ENCODE measurements at regions not wholly inside any gene's neighbourhood (a gene's known extent, or its start where the extent isn't known, plus 50 kb on each side); places are given as distances from the start of the nearest gene placed in this dataset.
"Not testable (repeated sequence)": the region's sequence is repeated elsewhere in the genome, so short reads cannot be mapped to it uniquely, and the experiment has no call there.

GRCh38 chr6:86775893-86776292, 161.4 kb upstream of the HTR1E start:
- Histone ChIP-seq H3K27me3 (ENCODE audit: insufficient read depth, low read depth, severe bottlenecking) (peaks cover 28% of the 10 kb centered on the region), H3K4me3 (ENCODE audit: low read depth, low read length) (no peak overlapping the region), H3K36me3 (no peaks in the 10 kb centered on the region), H3K27ac (no peak overlapping the region), H3K9me3 (ENCODE audit: severe bottlenecking) (no peaks in the 10 kb centered on the region)
- no peak for DNase-seq
- no peak for TF ChIP-seq CTCF (IDR thresholded peaks at IDR 0.05; ENCODE audit: low read depth, low read length)

GRCh38 chr6:86765211-86765610, 172.1 kb upstream of the HTR1E start:
- DNase-seq: no peak
- H3K36me3 ChIP-seq: no peaks in the 10 kb centered on the region
- no peak overlapping the region for H3K4me3 ChIP-seq (ENCODE audit: low read depth, low read length)
- H3K27ac ChIP-seq: no peak overlapping the region
- peaks cover 30% of the 10 kb centered on the region for H3K27me3 ChIP-seq (ENCODE audit: insufficient read depth, low read depth, severe bottlenecking)
- H3K9me3 ChIP-seq (ENCODE audit: severe bottlenecking): peaks cover under 1% of the 10 kb centered on the region
- no peak for TF ChIP-seq CTCF (IDR thresholded peaks at IDR 0.05; ENCODE audit: low read depth, low read length)

GRCh38 chr6:86759953-86760352, 177.4 kb upstream of the HTR1E start:
- not testable (repeated sequence) for H3K4me3 ChIP-seq (ENCODE audit: low read depth, low read length); H3K9me3 ChIP-seq (ENCODE audit: severe bottlenecking); H3K27ac ChIP-seq; DNase-seq; H3K36me3 ChIP-seq
- H3K27me3 ChIP-seq (ENCODE audit: insufficient read depth, low read depth, severe bottlenecking): peaks cover 16% of the 10 kb centered on the region

- H3K9me3 ChIP-seq (ENCODE audit: severe bottlenecking): peaks cover 6% of the 10 kb centered on the region
- H3K27ac ChIP-seq: no peak overlapping the region
- no peak for DNase-seq
- TF ChIP-seq CTCF (IDR thresholded peaks at IDR 0.05; ENCODE audit: low read depth, low read length): no peak
- no peaks in the 10 kb centered on the region for H3K36me3 ChIP-seq
- no peak overlapping the region for H3K4me3 ChIP-seq (ENCODE audit: low read depth, low read length)
- peaks cover 4% of the 10 kb centered on the region for H3K27me3 ChIP-seq (ENCODE audit: insufficient read depth, low read depth, severe bottlenecking)
Measured at GRCh38 chr6:86756640-86757229, 180.6 kb upstream of the HTR1E start.

- H3K27me3 ChIP-seq (ENCODE audit: insufficient read depth, low read depth, severe bottlenecking): peaks cover 14% of the 10 kb centered on the region
- no peak overlapping the region for H3K27ac ChIP-seq
- DNase-seq: no peak
- no peak overlapping the region for H3K4me3 ChIP-seq (ENCODE audit: low read depth, low read length)
- H3K9me3 ChIP-seq (ENCODE audit: severe bottlenecking): no peaks in the 10 kb centered on the region
- H3K36me3 ChIP-seq: no peaks in the 10 kb centered on the region
- TF ChIP-seq CTCF (IDR thresholded peaks at IDR 0.05; ENCODE audit: low read depth, low read length): no peak
Measured at GRCh38 chr6:86744048-86744447, 193.3 kb upstream of the HTR1E start.

GRCh38 chr6:86738078-86738477, 199.2 kb upstream of the HTR1E start:
- no peak overlapping the region for H3K4me3 ChIP-seq (ENCODE audit: low read depth, low read length)
- no peaks in the 10 kb centered on the region for H3K36me3 ChIP-seq
- no peak for DNase-seq
- no peak for TF ChIP-seq CTCF (IDR thresholded peaks at IDR 0.05; ENCODE audit: low read depth, low read length)
- H3K27ac ChIP-seq: no peak overlapping the region
- peaks cover 4% of the 10 kb centered on the region for H3K9me3 ChIP-seq (ENCODE audit: severe bottlenecking)
- peaks cover 7% of the 10 kb centered on the region for H3K27me3 ChIP-seq (ENCODE audit: insufficient read depth, low read depth, severe bottlenecking)

- not testable (repeated sequence) for H3K27me3 ChIP-seq (ENCODE audit: insufficient read depth, low read depth, severe bottlenecking); H3K4me3 ChIP-seq (ENCODE audit: low read depth, low read length); H3K36me3 ChIP-seq; DNase-seq; H3K27ac ChIP-seq; H3K9me3 ChIP-seq (ENCODE audit: severe bottlenecking)
Measured at GRCh38 chr6:86731631-86732030, 205.7 kb upstream of the HTR1E start.

GRCh38 chr6:86730772-86731171, 206.6 kb upstream of the HTR1E start:
- H3K27ac ChIP-seq: not testable (repeated sequence)

More at GRCh38 chr6:86730772-86731171, 206.6 kb upstream of the HTR1E start:
- H3K9me3 ChIP-seq (ENCODE audit: severe bottlenecking); H3K27me3 ChIP-seq (ENCODE audit: insufficient read depth, low read depth, severe bottlenecking); DNase-seq; H3K36me3 ChIP-seq; H3K4me3 ChIP-seq (ENCODE audit: low read depth, low read length): not testable (repeated sequence)

Data from WERI-Rb-1 (cell line).